A172 (cell line): ENCODE measurements at regions not wholly inside any gene's neighbourhood (a gene's known extent, or its start where the extent isn't known, plus 50 kb on each side); places are given as distances from the start of the nearest gene placed in this dataset.

Experiments
- DNase-seq: peaks from one replicate; pipeline ENCODE4 v3.0.0-alpha.2; 2015; ENCODE audit warnings: low spot score

DNA sequence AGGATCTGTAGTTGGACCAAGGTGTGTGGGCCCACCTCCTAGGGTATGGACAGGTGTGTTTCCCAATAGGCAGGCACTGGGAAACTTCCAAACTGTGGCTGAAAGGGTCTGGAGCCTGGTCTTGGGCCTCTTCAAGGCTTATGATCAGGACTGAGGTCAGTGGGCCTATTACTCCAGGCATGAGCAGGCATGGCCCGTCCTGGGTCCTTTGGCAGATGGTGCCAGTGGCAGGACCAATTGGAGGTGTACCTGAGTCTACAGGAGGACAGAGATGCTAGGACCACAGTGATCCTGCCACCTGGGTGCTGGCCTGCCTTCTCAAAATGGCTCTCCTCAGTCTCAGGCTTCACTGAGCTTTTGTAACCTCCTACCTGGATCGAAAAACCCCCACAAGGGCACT is 95.4 kb downstream of the RAB18 start:
- no peak for DNase-seq

DNA sequence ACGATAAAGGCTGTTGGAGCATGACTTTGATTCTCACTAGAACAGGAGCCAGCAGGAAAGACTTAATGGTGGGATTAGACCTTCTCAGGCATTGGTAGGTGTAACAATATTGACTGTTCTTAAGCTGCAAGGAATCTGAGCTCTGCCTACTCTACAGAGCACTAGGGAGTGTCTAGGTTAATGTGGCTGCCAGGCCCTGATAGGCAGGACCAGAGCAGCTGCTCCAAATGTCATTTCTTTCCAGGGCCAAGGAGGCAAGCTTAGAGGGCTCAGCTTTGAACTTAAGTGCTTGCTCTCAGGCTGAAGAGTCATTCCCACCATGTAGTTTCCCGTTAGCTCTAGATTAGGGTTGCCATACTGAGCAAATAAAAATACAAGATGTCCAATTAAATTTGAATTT is 96.8 kb downstream of the RAB18 start:
- DNase-seq: no peak

DNA sequence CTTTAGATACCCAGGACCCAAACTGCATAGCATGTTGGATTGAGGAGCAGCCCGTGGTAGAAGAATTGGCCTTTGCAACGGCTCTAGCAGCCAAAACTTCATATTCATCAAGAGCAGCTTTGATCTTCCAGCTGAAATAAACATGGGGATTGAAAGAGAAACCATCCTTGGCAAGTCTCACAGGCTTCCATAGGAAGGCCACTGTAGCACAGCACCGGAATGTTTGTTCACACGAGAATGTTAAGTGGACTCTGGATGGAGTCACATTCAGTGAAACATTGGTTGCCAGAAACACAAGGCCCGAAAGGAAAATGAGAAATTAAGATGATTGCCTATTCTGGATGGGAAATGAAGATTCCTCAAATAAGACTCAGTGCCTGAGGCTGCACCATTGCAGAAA is 97.4 kb downstream of the RAB18 start:
- DNase-seq: no peak

DNA sequence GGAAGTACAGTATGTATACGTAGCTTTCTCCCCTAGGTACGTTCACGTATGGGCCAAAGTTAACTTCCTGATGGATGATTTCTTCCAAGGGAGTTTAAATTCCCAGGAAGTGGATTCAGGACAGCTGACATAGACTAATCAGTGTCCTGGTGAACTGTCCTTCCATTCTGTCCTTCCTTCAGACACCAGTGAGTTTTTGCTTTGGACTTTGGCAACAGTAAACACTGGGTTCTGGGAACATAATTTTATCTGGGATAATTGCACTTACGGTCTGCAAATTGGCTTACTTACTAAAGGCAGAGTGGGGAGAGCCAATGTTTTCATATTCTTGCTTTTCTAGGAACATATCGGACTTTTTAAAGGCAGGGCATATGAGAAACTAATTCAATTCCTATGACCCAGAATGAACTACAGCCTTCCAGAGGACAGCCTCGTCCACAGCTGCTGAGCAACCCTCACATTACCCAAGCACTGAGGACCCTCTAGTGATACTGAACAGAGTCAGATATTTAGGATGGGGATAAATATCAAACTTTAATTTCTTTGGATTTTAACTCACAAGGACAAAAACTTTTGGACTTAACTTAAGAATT is 97.9 kb downstream of the RAB18 start:
- DNase-seq: no peak

DNA sequence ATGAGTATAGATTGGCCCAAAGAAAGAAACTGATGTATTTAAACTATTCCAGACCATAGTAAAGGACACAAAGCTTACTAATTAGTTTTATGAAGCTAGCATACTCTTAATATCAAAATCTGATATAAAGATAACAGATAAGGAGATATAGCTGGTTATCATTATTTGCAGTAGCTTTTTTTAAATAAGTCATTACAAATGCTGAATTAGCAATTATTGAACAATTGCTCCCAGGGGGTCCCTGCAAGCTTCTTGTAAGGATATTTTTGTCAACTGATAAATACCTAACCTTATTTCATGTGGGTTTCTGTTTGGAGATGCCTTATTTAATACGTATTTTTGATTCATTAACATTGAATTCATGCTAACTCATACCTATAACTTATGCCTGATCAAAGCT is 99.0 kb downstream of the RAB18 start:
- no peak for DNase-seq

DNA sequence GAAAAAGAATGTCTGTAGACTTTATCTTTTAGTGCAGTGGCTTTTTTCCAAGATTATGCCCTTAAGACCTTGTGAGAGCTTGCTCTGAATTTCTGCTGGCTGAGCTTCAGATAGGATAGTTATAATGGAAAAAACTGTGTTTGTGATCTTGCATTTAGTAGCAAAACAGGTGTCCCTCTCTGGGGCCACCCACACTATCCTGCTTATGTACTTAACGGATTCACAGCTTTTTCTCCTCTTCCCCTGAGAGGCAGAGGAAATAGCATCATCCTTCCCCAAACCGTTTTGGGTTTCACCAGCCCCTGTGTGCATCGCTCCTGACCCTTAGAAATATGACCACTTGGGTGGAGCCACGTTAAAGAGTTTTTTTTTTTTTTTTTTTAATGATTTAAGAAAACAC is 101.2 kb downstream of the RAB18 start:
- DNase-seq: no peak

DNA sequence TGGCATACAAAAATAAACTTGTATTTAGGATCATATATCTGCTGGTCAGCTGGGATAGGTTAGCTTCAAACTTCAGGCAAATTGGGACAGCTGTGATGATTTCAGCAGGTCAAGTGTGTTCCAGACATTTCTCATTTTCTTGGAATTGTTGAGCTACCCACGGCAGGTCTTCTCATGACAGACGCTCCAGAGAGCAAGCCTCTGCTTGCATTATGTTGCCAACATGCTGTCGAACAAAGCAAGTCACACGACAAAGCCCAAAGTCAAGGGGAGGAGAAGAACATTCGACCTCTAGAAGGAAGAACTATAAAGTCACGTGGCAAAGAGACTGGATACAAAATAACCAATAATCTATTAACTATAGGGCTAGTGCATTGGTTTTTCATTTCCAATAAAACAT is 103.5 kb downstream of the RAB18 start:
- DNase-seq: no peak

DNA sequence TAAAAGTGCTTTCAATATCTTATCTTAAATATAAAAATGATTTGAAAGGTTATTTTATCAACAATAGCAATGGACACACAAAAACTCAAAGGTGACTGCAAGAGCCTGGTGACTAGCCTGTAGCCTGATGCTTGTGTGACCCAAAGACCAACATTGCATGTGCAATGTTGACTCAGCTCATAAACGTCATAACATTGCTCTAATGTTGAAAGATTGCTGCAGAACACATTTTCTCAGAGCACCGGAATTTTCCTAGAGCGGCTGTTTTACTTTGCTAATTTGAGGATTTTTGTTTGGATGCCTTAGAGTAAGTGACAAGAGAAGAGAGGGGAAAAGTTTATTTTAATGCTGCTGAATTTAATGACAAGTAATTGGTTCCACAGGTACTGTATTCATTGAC is 107.1 kb downstream of the RAB18 start:
- peak; percentile 67 for DNase-seq

DNA sequence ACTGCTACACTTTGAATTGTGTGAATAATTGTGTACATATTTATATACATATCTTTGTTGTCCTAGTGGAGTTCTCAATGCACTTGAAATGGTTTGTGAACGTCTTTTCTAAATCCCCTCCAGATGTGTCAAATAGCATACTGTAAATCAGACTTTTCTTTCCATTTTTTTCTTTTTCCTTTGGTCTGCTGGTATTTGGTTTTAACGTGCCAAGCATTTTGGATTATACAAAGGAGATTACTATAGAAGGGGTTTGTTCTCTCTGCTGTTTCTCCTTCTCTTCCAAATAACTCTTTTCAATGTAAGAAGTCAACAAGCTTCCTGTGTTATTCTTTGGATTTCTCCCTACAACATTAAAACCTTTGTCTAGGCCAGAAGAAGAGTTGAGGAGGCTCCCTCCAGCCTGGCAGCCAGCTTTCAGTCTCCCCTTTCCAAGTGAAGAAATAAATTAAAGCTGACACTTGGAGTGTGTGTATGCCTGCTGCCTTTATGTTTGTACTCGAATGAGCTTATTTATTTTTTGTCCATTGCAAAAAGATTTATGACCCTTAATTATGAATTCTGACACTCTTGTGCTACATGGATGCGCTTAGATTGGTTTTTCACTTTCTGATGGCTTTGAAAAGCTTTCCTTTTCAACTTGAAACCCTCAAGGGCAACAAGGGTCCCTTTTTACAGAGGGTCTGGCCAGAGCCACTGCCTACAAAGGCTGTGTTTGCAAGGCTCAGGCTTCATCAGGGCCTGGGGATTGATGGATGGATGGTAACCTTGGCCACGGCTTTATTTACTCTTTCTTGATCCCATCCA is 107.8 kb downstream of the RAB18 start:
- no peak for DNase-seq

DNA sequence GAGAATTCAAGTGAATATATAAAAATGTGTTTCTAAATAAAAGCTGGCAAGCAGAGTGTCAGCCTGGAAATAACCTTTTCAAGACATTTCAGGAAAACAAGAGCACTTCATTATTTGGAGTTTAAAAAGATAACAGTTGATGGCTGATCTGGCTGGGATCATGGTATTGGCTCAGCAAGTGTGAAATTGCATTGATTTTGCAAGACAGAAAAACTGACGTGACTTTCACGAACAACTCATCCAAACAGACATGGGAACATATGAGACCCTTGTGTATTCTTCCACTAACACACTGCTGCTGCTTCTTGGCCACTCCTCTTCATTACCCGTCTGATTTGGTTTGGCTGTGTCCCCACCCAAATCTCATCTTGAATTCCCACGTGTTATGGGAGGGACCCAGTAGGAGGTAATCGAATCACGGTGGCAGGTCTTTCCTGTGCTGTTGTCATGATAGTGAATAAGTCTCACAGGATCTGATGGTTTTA is 108.5 kb downstream of the RAB18 start:
- DNase-seq: no peak

DNA sequence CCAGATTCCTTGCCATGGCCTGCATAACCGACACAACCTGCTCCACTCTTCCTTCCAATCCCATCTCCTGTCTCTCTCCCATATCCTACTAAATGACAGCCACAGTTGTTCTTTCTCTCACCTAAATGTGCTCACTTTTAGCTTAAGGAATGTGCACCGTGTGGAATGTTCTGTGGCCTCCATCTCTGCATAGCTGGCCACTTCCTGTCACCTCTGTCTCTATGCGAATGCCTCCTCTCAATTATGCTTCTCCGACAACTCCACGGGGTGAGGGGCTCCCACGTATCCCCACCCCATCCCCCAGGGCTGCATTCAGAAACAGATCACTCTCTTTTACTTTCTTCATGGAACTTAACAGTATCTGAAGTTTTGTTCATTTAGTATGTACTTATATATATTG is 110.7 kb downstream of the RAB18 start:
- DNase-seq: no peak

DNA sequence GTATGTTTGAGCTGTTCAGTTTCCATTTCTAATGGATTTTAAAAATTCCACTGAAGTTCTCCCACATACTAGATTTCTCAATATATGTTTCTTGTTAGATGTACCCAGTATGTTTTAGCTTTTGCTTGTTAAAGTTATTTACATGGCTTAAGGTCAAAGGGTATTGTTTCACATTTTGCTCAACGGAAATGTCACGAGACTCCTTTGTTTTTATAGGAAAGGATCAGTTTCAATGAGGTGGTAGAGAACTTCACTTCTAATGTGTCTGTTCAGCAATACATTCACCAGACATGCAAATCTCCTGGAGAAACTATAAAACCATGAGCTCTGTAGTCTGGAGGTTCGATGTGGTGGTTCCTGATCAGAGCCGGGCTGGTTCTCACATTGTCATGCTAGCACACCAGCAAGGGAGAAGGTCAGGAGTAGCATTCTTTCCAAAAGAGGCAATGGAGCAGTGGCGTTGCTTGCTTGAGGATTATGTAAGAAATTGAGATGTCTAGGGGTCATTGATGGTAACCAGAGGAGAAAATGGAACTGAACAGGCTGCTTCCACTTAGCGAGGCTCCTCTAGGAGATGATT is 114.0 kb downstream of the RAB18 start:
- no peak for DNase-seq

DNA sequence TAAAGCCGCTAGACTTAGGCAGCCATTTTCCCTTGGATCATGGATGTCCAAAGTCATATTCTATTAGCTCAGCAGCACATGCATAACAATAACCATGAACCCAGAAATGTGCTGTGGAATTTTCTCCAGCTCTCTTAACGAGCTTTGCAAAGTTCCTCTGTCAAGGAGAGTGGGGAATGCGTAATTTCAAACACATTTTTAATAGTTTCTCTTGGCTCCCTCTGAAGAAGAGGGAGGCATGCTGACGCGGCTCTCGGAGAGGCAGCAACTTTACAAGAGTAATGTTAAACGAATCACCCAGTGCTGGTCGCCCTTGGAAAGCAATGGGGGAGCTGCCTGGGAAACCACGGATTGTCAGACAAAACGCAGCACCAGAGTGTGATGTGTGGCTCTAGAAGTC is 114.8 kb downstream of the RAB18 start:
- DNase-seq: no peak

DNA sequence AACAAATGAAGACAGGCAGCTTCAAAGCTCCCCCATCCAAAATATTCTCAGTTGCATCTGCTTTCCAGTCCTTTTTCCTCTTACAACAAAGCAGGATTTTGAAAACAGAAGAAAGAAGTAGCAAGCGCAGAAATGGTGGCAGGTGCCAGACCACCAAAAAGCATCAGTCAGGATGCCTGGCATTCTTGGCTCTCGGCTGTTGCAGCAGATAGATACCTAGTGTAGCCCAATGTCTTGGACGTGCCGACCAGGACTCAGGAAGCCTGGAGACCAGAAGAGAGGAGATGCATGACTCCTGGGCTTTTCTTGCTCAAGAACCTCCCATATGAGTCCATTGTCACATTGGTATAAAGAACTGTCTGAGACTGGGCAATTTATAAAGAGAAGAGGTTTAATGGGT is 115.2 kb downstream of the RAB18 start:
- DNase-seq: no peak

DNA sequence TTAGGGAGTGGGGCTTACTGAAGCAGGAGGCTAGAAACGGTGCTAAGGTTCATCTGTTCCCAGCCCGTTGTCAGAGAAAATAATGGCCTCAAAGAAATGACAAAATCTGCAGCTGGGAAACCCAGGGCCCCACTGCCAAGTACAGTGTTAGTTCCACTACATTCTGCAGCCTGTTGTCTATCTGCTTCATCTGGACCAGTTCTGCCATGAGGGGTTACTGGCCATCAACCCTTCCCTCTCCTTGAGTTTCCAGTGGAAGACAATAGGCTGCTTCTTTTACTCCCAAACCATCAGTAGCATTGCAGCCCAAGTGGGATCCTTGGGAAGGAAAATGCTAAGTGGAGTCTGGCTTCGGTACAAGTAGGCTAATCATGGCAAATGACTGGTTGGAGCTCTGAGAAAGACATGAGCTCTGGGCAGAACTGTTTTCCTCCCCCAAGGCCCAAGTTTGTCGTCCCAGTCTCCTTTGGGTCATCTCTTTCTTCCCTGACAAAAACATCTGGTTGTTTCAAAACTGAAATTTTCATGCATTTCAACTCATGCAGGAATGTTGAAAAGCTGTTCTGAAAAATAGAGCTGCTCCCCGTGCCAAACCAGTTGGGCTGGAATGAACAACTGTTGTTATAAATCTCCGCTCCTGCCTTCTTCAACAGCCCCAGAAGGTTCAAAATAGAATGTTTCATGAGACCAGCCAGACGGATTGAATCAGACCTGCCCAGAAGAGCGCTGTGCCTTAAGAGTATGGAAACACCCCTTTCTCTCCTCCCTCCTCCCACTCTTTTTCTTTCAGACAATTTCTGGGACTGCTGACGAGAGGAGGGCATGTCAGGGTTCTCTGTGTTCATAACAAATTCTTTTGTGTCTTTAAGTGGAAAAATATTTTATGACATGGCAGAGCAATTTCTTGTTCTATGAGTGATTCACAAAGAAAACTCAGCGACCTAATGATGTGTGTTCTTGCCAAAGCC is 116.6 kb downstream of the RAB18 start:
- peak; percentile 26 for DNase-seq

DNA sequence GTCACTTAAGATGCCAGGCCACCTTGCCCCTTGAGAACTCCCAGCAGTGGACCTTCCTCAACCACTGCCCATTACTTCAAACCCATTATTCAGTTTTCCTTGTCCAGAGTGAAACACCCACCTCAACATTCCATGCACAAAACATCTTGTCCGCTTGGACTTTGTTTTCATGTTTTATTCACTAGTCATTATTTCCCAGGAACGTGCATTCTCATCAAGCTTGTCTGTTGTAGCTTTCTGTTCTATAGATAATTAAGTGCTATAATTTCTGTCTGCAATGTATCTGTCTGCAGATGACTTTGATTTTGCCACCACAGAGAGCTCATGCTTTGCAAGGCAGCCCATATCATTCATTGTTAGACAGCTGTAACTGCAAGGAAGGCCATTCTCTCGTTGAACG is 117.4 kb downstream of the RAB18 start:
- DNase-seq: peak; percentile 27

DNA sequence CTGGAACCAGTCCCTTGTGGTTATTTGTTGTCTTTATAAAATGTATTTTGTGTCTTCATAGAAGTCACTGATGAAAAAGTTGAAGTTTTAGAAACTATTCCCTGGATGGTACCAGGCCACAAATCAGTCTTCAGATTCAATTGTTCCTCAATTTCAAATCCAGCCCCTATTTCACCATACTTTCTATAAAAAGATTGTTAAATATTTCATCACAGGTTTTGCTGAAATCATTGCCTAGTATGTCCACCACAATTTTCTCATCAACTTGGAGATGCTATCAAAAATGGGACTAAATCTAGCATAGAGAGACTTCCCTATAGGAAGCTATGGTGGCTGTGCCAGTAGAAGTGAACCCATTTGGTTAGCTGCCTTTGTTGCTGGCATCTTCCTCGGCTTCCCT is 118.5 kb downstream of the RAB18 start:
- no peak for DNase-seq
